ENCODE measurements at regions not wholly inside any gene's neighbourhood (a gene's known extent, or its start where the extent isn't known, plus 50 kb on each side); places are given as distances from the start of the nearest gene placed in this dataset.

- no peak overlapping the region for H3K4me3 ChIP-seq (replicated peaks in 1 of 2; ENCODE audit: low read depth in 2 of 2, low read length in 2 of 2)
- no peak for TF ChIP-seq CTCF (IDR thresholded peaks at IDR 0.05; ENCODE audit: low read depth, low read length)
- no peak for DNase-seq (ENCODE audit: low read depth in 2 of 2)
These were observed 119.4 kb downstream of the MRPS6 start for GRCh38 chr21:34192646-34193285.

- DNase-seq (ENCODE audit: low read depth in 2 of 2): no peak
- TF ChIP-seq CTCF (IDR thresholded peaks at IDR 0.05; ENCODE audit: low read depth, low read length): no peak
- H3K4me3 ChIP-seq (replicated peaks in 1 of 2; ENCODE audit: low read depth in 2 of 2, low read length in 2 of 2): no peak overlapping the region
These were observed 122.0 kb downstream of the MRPS6 start for GRCh38 chr21:34195335-34195734.

DNA sequence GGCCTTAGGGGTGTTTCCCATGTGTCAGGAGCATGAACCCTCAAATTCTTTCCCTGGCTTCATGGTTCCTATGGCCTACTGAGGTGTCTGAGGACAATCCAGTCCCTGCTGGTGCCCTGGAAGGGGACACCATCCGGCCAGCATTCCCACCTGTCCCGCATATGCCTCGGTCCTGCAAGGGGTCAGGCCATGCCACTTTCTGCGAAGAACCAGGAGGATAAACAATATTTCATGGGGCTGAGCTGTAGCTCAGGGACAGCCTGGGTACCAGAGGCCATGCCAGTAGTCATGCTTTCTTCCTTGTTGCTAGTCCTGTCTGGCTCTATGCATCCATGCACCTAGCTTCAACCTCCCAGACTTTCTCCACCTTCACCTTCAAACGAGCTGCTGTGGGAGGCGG is 123.6 kb downstream of the MRPS6 start:
- TF ChIP-seq CTCF (IDR thresholded peaks at IDR 0.05; ENCODE audit: low read depth, low read length): no peak
- no peak for DNase-seq (ENCODE audit: low read depth in 2 of 2)
- no peak overlapping the region for H3K4me3 ChIP-seq (replicated peaks in 1 of 2; ENCODE audit: low read depth in 2 of 2, low read length in 2 of 2)

DNA sequence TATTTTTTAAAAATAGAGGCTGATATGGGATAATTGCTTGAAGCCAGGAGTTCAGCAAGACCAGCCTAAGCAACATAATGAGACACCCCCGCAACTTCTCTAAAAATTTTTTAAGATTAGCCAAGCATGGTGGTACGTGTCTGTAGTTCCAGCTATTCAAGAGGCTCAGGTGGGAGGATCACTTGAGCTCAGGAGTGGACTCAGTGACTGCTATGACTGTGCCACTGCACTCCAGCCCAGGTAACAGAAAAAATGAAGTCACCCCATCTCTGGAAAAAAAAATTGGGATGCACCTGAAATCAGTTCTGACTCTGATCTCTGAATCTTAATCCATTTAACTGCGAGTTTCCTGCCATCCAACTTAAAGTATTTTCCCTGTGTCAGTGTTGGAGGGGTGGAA is 124.2 kb downstream of the MRPS6 start:
- TF ChIP-seq CTCF (IDR thresholded peaks at IDR 0.05; ENCODE audit: low read depth, low read length): no peak
- H3K4me3 ChIP-seq (replicated peaks in 1 of 2; ENCODE audit: low read depth in 2 of 2, low read length in 2 of 2): no peak overlapping the region
- DNase-seq (ENCODE audit: low read depth in 2 of 2): no peak

- no peak for TF ChIP-seq CTCF (IDR thresholded peaks at IDR 0.05; ENCODE audit: low read depth, low read length)
These were observed 125.1 kb downstream of the MRPS6 start for GRCh38 chr21:34198231-34199120.

DNA sequence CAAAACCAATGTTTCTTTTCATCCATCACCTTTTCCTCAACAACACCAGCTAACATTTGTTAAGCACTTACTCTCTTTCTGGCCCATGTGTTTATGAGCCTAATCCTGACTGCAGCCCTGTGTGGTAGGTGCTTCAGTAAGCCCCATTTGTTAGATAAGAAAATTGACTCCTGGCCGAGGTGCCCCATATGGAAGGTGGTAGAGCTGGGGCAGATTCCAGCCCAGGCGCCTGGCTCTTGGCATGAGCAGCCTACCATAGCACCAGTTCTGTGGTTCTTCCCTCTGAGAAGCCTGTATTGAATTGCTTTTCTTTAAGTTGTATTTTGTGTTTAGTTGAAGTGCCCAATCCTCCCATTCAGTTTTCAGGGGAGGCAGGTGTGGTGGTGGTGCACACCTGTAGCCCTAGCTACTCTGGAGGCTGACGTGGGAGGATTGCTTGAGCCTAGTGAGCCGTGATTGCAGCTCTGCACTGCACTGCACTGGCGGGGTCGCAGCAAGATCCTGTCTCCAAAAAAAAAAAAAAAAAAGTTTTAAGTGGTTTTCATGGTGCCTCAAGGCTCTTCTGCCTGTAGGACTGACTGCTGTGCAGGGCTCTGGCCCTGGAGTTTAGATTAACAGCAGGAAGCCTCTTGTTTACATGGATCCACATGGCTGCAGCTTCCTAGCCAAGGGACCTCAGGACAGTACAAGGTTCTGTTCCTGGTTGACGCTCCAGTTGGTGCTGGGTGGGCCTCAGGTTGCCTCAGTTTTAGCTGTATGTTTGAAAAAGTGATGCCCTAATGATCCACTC is 125.9 kb downstream of the MRPS6 start:
- H3K4me3 ChIP-seq (replicated peaks in 1 of 2; ENCODE audit: low read depth in 2 of 2, low read length in 2 of 2): no peak overlapping the region
- no peak for DNase-seq (ENCODE audit: low read depth in 2 of 2)
- no peak for TF ChIP-seq CTCF (IDR thresholded peaks at IDR 0.05; ENCODE audit: low read depth, low read length)

More at GRCh38 chr21:34198231-34199120, 125.1 kb downstream of the MRPS6 start:
- DNase-seq (ENCODE audit: low read depth in 2 of 2): no peak
- H3K4me3 ChIP-seq (replicated peaks in 1 of 2; ENCODE audit: low read depth in 2 of 2, low read length in 2 of 2): no peak overlapping the region

Data from cardiac fibroblast (primary cell).